ENCODE measurements at regions not wholly inside any gene's neighbourhood (a gene's known extent, or its start where the extent isn't known, plus 50 kb on each side); places are given as distances from the start of the nearest gene placed in this dataset.

DNA sequence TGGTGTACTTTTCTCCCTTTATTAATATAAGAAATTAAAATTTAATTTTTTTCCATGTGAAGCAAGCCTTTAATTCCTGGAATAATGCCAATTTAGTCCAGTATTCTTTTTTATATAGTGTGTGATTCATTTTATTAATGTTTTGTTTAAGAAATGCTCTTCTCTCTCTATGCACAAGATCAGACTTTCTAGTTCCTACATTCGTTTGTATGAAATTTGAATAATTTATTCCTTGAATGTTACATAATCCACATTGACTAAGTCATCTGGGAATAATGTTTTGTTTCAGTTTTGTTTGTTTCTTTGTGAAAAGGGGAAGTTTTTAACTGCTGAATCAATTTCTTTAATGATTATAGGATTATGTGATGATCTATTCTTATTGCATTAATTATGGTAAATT, 181.4 kb upstream of the ID4 start:
- DNase-seq: no peak

- DNase-seq: no peak
Observed at GRCh38 chr6:19660123-19660910, 176.9 kb upstream of the ID4 start.

- DNase-seq: no peak
Observed at GRCh38 chr6:19662911-19663310, 174.3 kb upstream of the ID4 start.

GRCh38 chr6:19663479-19663878, 173.7 kb upstream of the ID4 start:
- no peak for DNase-seq

DNA sequence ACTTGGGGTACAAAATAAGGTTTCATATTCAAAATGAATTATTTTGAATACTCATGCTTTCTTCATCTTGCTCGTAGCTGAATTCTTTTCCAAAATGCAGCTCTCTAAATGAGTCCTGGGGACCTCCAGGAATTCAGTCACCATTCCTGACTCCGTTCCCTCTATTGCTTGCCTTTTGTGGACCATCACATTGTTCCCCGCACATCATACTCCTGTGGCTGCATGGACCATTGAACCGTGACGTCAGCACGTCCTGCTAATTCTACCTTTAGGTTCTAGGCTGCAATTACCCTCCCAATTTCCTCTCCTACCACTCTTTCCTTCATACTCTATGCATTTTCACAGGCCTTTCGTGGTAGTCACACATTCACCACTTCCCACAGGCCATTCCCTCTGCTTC, 173.1 kb upstream of the ID4 start:
- no peak for DNase-seq

- DNase-seq: no peak
Observed at GRCh38 chr6:19664878-19665612, 172.1 kb upstream of the ID4 start.

DNA sequence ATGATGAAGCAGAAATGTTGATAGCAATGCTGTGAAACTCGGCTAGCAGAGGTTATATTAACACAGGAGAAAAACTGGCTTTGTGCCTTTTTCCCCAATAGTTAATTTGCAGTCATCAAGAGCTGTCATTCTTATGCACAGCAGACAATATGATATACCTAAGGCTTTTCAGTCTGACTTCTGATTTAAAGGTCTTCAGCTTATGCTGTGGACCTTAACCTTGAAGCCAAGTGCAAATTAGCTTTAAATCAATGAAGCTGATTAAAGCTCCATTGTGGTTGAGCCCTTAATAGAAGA, 171.6 kb upstream of the ID4 start:
- peak; percentile 79 for DNase-seq

DNA sequence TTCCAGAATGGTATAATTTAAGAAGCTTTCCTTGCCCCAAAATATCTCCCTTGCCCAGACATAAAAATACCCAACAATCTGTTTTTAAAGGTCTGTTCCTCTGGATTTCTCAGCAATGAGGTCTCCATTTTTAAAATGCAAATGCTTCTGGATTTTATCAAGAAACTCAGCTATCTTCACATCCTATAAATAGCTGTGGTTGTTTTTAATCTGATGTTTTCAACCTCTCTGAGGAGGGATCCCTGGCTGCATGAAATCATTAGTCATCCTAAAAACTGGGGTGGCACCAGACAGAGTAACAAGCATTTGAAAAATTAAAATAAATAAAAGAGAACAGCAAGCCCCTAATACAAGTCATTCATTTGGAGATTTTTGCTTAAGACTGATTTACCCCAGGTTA, 168.5 kb upstream of the ID4 start:
- no peak for DNase-seq

- no peak for DNase-seq
Observed at GRCh38 chr6:19669206-19669605, 168.0 kb upstream of the ID4 start.

DNA sequence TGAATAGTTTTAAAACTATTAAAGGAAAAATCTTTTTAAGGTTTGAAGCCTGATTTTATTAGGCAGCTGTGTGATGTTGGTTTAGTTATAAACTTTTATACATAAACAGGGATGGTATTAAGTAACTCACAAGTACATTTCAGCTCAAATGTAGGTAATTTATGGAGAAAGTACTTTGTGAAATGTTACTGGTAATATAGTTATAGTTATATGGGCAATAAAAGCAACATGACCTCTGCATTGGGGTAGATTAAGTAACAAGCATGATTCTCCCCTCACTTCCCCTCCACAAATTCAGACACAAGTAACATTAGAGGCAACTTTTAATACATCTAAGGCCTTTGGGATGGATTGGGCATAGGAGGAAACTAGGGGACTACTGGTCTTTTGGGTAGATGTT, 154.3 kb upstream of the ID4 start:
- no peak for DNase-seq

DNA sequence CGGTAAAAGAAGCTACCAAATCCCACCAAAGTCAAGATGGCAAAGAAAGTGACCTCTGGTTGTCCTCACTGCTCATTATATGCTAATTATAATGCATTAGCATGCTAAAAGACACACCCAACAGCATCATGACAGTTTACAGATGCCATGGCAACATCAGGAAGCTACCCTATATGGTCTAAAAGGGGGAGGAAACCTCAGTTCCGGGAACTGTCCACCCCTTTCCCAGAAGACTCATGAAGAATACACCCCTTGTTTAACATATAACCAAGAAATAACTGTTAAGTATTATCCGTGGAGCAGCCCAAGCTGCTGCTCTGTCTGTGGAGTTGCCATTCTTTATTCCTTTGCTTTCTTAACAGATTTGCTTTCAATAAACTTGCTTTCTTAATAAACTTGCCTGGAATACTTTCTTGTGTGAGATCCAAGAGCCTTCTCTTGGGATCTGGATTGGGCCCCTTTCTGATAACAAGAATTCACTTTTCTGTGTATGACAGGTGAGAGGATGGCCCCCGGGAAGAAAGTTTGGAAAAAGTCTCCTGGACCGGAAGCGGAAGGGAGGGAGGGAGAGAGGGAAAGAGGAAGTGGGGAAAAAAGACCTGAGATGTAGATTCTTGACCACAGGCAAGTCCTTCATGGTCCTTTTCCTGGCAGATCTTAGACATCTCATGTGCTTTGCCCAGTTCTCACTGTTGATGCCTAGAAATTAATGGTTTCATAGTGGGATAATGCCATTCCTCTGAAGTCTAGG, 146.7 kb upstream of the ID4 start:
- no peak for DNase-seq

DNA sequence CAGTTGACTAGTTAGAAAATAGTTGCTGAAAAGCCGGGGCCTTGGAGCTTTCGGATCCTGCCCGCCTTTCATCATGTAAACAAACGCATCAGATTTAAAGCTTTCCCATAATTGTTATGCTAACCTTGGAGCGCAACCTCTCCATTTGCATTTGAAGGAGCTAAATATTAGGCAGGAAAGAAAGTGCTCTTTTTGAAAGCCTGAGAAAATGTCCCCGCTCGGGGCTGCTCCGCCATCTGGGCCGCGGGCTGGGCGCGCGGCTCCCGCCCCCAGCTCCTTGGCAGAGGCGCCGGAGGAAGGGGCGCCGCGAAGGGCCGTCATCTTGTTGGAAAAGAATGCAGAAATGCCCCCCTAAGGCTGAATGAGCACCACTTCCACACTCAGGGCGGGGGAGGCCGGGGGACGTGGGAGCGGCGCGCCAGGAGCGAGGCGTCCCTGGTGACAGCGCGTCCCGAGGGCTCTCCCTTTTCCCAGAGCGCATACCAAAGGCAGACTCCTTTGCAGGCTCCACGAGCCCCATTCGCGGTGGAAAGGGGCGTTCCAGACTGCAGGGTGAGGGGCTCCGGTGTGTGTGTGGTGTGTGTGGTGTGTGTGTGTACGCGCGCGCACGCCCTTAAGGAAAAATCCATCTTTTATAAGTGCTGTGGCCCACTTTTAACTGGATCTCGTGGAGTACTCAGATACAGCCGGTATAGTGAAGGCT, 145.6 kb upstream of the ID4 start:
- DNase-seq: no peak

GRCh38 chr6:19692506-19693298, 144.5 kb upstream of the ID4 start:
- DNase-seq: no peak

DNA sequence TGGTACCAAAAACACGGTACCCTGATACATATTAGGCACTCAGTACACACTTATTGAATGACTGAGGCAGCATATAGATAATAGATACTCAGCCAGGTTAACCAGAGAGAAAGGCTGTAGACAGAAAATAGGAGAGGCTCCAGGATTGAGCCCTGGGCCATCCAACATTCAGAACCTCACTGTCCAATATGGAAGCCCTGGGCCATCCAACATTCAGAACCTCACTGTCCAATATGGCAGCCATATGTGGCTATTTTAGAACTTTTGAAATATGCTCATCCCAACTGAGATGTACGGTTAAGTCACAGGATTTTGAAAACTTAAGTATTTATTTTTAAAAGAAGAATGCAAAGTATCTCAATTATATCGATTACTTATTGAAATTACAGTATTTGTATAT, 142.5 kb upstream of the ID4 start:
- DNase-seq: no peak

- DNase-seq: no peak
Observed at GRCh38 chr6:19697744-19698290, 139.4 kb upstream of the ID4 start.

GRCh38 chr6:19699932-19700331, 137.2 kb upstream of the ID4 start:
- DNase-seq: peak; percentile 42

- no peak for DNase-seq
Observed at GRCh38 chr6:19705606-19706005, 131.6 kb upstream of the ID4 start.

- DNase-seq: peak; percentile 25
Observed at GRCh38 chr6:19712012-19712688, 125.0 kb upstream of the ID4 start.

GRCh38 chr6:19712998-19713397, 124.2 kb upstream of the ID4 start:
- DNase-seq: no peak

GRCh38 chr6:19713411-19713810, 123.8 kb upstream of the ID4 start:
- no peak for DNase-seq

DNA sequence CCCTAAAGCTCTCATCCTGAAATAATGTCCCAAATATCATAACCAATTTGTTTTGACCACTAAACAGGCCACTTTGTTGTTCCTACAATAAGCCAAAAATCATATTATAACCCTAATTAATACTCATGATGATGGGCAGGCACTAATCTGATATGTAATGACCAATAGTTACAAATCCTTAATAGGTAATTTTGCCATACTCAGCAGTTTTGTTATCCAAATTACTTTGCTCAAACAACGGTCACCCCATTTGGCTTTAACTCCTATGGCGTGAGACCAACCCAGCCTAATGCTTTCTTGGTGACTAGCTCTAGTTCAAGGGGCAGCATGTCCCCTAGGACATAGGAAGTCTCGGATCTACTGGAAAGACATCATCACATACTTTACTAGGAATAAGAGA, 123.2 kb upstream of the ID4 start:
- DNase-seq: no peak

Measured in NCI-H82 (cell line).